AG04450 (cell line): ENCODE measurements at regions not wholly inside any gene's neighbourhood (a gene's known extent, or its start where the extent isn't known, plus 50 kb on each side); places are given as distances from the start of the nearest gene placed in this dataset.

Source experiments
- CTCF ChIA-PET: fragments of 300-600, 350-600 bp; formaldehyde crosslinking; extraction: SDS; loops from one replicate; lab custom pipeline; 2022; ENCODE audit warnings: antibody characterized with exemption, inconsistent platforms; lab: Charles Lee
- POLR2A ChIA-PET: fragments of 350-600 bp; formaldehyde crosslinking; extraction: SDS; loops from one replicate; lab custom pipeline; 2021; ENCODE audit warnings: antibody characterized with exemption, inconsistent platforms; lab: Yijun Ruan, JAX
- DNase-seq: peaks from one replicate; pipeline ENCODE4 v3.0.0-alpha.2; 2011; ENCODE audit warnings: low read depth, low spot score
- H3K27ac ChIP-seq: one replicate; pipeline ENCODE4 v1.5.1; 2012; ENCODE audit warnings: low read depth, low read length, control low read depth
- H3K27me3 ChIP-seq: one replicate; pipeline ENCODE4 v1.6.0; 2012; ENCODE audit warnings: low read length; ENCODE audit not compliant: control insufficient read depth, insufficient read depth
- H3K4me3 ChIP-seq: 2 replicates; pipeline ENCODE4 v1.5.1; 2011; ENCODE audit warnings: mild to moderate bottlenecking, low read depth, low read length, control low read depth
- H3K9me3 ChIP-seq: 2 replicates; pipeline ENCODE4 v1.5.1; 2012; ENCODE audit warnings: low read length; ENCODE audit not compliant: control insufficient read depth, insufficient read depth
- TF ChIP-seq, protein P1 (sequence below): IDR thresholded peaks from 2 replicates; pipeline ENCODE4 v1.5.1; 2011; ENCODE audit warnings: low read depth, low read length, control low read depth, inconsistent platforms

DNA sequence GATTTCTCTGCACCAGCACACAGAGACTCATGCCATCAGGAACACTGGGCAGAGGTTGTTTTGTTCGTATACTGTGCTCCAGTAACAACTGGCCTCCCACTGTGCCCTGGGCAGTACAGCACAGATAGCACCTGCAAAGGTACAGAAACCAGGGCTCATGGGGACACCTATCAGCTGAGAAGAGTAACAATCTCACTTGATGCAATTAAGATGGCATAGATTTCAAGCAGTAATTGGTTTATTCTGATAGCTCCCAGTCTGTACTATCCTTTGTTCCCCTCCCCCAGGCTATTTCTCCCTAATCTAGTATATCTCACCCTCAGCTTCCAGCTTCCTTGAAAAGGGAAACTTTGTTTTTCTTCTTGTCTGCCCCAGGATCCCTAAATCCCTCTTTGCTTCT, 343.9 kb upstream of the MMADHC start:
- no peak overlapping the region for H3K4me3 ChIP-seq
- H3K27ac ChIP-seq = no peak overlapping the region
- CTCF ChIA-PET = no interaction called here
- H3K27me3 ChIP-seq = no peaks in the 10 kb centered on the region
- no peak for DNase-seq
- POLR2A ChIA-PET = no interaction called here
- TF ChIP-seq, protein P1, sequence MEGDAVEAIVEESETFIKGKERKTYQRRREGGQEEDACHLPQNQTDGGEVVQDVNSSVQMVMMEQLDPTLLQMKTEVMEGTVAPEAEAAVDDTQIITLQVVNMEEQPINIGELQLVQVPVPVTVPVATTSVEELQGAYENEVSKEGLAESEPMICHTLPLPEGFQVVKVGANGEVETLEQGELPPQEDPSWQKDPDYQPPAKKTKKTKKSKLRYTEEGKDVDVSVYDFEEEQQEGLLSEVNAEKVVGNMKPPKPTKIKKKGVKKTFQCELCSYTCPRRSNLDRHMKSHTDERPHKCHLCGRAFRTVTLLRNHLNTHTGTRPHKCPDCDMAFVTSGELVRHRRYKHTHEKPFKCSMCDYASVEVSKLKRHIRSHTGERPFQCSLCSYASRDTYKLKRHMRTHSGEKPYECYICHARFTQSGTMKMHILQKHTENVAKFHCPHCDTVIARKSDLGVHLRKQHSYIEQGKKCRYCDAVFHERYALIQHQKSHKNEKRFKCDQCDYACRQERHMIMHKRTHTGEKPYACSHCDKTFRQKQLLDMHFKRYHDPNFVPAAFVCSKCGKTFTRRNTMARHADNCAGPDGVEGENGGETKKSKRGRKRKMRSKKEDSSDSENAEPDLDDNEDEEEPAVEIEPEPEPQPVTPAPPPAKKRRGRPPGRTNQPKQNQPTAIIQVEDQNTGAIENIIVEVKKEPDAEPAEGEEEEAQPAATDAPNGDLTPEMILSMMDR = no peak
- H3K9me3 ChIP-seq = no peaks in the 10 kb centered on the region

DNA sequence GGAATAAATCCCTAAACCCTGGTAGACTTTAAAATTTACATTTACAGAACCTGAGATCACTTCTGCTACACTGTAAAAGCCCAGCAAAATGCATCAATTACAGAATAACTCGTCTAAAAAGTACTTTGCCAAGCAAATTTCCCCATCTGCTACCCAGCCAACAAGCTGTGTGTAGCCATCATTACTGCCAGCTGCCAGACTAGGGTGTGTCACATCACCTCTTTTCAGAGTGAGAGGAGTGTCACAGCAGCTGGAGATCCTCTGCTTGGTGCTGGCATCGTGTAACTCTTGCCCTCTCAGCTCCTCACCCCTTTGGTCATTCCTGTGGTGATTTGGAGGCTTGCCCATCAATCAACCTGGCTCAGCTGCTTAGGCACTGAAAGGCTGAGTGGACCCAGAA, 340.4 kb upstream of the MMADHC start:
- TF ChIP-seq, protein P1 = no peak
- CTCF ChIA-PET = no interaction called here
- POLR2A ChIA-PET = no interaction called here
- no peak overlapping the region for H3K4me3 ChIP-seq
- H3K9me3 ChIP-seq = no peaks in the 10 kb centered on the region
- no peak for DNase-seq
- H3K27ac ChIP-seq = no peak overlapping the region
- H3K27me3 ChIP-seq = no peaks in the 10 kb centered on the region

DNA sequence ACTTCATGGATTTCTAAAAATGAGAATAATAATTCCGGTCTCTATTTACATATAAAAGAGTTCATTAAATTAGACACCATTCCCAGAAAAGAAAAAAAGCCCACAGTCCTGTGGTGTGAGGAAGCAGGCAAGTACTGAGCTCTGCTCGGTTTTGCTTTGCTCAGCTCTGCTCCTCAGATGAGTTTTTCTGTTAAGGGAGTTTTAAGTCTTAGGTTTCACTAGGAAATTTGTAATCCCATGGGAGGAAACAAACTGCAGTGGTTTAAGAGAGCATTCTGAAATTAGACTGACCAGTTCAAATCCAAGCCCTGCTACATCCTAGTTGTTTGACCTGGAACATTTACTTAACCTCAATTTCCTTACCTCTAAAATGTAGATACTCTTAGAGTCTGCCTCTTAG, 338.6 kb upstream of the MMADHC start:
- TF ChIP-seq, protein P1 = no peak
- Histone ChIP-seq H3K27ac (no peak overlapping the region), H3K9me3 (no peaks in the 10 kb centered on the region), H3K4me3 (no peak overlapping the region), H3K27me3 (no peaks in the 10 kb centered on the region)
- CTCF ChIA-PET = no interaction called here
- POLR2A ChIA-PET = no interaction called here
- no peak for DNase-seq

DNA sequence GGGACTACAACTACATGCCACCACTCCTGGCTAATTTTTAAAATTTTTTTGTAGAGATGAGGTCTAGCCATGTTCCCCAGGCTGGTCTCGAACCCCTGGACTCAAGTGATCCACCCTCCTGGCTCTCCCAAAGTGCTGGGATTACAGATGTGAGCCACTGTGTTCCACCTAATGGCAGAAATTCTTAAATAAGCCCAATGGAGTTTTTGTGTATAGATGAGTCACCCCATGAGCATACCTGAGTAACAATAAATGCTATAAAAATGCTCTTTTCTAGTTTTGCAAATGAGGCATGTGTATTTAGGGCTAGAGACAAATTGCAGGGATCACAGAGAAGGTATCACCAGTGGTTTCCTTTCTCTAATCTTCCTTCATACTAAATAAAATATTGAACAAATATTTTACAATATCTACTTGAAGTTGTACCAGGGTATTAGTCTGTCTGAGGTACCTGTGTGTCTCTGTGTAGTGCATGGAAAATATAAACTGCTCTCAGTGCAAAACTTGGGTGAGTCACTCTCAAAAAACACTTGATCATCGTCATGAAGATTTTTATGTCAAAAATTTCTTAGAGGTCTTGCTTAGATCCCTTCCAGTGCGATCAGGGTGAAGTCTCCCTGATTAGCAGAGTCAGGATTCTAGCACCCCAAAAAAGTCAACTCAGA, 337.1 kb upstream of the MMADHC start:
- H3K27me3 ChIP-seq = no peaks in the 10 kb centered on the region
- TF ChIP-seq, protein P1 = 0 out of 2 replicates have a peak, but pooled peaks have one; percentile 3
- DNase-seq = no peak
- H3K4me3 ChIP-seq = no peak overlapping the region
- no peaks in the 10 kb centered on the region for H3K9me3 ChIP-seq
- H3K27ac ChIP-seq = no peak overlapping the region
- CTCF ChIA-PET = no interaction called here
- POLR2A ChIA-PET = no interaction called here

DNA sequence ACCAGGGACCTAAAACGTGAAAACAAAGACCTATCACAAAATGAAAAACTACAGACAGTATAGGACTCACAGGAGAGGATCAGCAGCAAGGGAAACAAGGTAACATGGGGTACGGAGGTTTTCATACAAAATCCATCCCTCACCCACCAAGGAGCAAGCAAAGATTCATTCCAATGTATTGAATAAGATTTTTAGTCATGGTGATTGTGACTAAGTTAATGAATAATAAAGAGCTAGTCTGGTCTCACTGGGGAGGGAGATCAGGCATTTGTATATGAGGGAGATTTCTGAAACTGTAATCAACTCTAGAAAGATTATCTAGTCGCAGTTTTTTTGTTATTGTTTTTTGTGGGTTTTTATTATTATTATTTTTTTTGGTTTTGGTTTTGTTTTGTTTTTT, 336.5 kb upstream of the MMADHC start:
- H3K9me3 ChIP-seq = no peaks in the 10 kb centered on the region
- POLR2A ChIA-PET = no interaction called here
- TF ChIP-seq, protein P1 = no peak
- no peak overlapping the region for H3K4me3 ChIP-seq
- DNase-seq = no peak
- CTCF ChIA-PET = no interaction called here
- no peaks in the 10 kb centered on the region for H3K27me3 ChIP-seq
- no peak overlapping the region for H3K27ac ChIP-seq
